Progenitor cell of endocrine pancreas (in vitro differentiated cells): ENCODE measurements at regions not wholly inside any gene's neighbourhood (a gene's known extent, or its start where the extent isn't known, plus 50 kb on each side); places are given as distances from the start of the nearest gene placed in this dataset.
"Not testable (repeated sequence)": the region's sequence is repeated elsewhere in the genome, so short reads cannot be mapped to it uniquely, and the experiment has no call there.

ENCODE experiments used
- DNase-seq: peaks from one replicate; pipeline ENCODE4 v3.0.0; 2021; ENCODE audit warnings: low spot score; ENCODE audit not compliant: unreplicated experiment
- H3K27ac Mint-ChIP-seq: 2 replicates; pipeline ENCODE4 v1.8.0; 2021; ENCODE audit warnings: mild to moderate bottlenecking, moderate library complexity, mixed read lengths
- H3K27me3 Mint-ChIP-seq: 2 replicates; pipeline ENCODE4 v1.8.0; 2021; ENCODE audit warnings: mixed read lengths
- H3K36me3 Mint-ChIP-seq: 2 replicates; pipeline ENCODE4 v1.8.0; 2022; ENCODE audit warnings: mixed read lengths; ENCODE audit not compliant: insufficient read depth
- H3K4me1 Mint-ChIP-seq: 2 replicates; pipeline ENCODE4 v1.8.0; 2021; ENCODE audit warnings: low read depth, mixed read lengths
- H3K4me3 Mint-ChIP-seq: 2 replicates; pipeline ENCODE4 v1.8.0; 2021; ENCODE audit warnings: low read depth, mild to moderate bottlenecking, moderate library complexity, mixed read lengths
- H3K9me3 Mint-ChIP-seq: 2 replicates; pipeline ENCODE4 v1.8.0; 2021; ENCODE audit warnings: low read depth, mixed read lengths
- TF ChIP-seq, protein P1 (sequence below): fragments of 200-600 bp; sonication (generic); IDR thresholded peaks from one replicate; pipeline ENCODE4 v1.5.0; 2021; ENCODE audit warnings: antibody characterized with exemption, mild to moderate bottlenecking; ENCODE audit not compliant: unreplicated experiment

DNA sequence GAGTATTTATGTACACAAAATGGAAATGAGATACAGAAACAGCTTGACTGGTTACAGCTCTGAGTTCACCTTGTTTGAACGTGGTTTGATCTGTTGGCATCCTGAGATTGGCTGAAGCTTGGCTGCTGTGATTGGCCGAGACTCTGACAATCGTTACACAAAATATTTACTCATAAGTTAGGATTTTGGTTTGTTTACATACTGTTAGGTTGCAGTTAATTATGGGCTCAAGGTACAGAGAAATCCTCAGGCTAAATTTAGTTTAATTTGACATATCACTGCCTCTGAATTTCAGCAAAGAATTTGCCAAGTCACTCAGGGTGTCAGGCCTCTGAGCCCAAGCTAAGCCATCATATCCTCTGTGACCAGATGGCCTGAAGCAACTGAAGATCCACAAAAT is 227.3 kb downstream of the COPRS start:
- Mint-ChIP-seq H3K27ac (no peak overlapping the region), H3K9me3 (peaks cover 10% of the 10 kb centered on the region)

DNA sequence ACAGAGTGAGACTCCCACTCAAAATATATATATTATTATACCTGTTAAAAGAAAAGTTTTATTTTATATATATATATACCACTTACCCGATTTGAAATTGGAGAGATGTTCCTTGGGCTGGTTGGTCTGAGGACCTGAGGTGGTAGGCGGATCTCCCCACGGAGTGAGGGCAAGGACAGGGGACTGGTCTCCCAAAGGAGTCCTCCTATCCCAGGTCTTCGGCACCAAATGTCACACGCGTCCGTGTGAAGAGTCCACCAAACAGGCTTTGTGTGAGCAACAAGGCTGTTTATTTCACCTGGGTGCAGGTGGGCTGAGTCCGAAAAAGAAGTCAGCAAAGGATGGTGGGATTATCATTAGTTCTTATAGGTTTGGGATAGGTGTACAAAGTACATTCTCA is 228.2 kb downstream of the COPRS start:
- not testable (repeated sequence) for H3K36me3 Mint-ChIP-seq, DNase-seq, H3K4me3 Mint-ChIP-seq, H3K27ac Mint-ChIP-seq, H3K4me1 Mint-ChIP-seq, H3K27me3 Mint-ChIP-seq
- peaks cover 16% of the 10 kb centered on the region for H3K9me3 Mint-ChIP-seq

More for the DNA sequence above, 227.3 kb downstream of the COPRS start:
- Mint-ChIP-seq H3K4me3 (no peak overlapping the region), H3K27me3 (no peaks in the 10 kb centered on the region), H3K36me3 (no peaks in the 10 kb centered on the region), H3K4me1 (no peaks in the 10 kb centered on the region)
- DNase-seq, result no peak
- TF ChIP-seq, protein P1, sequence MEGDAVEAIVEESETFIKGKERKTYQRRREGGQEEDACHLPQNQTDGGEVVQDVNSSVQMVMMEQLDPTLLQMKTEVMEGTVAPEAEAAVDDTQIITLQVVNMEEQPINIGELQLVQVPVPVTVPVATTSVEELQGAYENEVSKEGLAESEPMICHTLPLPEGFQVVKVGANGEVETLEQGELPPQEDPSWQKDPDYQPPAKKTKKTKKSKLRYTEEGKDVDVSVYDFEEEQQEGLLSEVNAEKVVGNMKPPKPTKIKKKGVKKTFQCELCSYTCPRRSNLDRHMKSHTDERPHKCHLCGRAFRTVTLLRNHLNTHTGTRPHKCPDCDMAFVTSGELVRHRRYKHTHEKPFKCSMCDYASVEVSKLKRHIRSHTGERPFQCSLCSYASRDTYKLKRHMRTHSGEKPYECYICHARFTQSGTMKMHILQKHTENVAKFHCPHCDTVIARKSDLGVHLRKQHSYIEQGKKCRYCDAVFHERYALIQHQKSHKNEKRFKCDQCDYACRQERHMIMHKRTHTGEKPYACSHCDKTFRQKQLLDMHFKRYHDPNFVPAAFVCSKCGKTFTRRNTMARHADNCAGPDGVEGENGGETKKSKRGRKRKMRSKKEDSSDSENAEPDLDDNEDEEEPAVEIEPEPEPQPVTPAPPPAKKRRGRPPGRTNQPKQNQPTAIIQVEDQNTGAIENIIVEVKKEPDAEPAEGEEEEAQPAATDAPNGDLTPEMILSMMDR, result no peak

DNA sequence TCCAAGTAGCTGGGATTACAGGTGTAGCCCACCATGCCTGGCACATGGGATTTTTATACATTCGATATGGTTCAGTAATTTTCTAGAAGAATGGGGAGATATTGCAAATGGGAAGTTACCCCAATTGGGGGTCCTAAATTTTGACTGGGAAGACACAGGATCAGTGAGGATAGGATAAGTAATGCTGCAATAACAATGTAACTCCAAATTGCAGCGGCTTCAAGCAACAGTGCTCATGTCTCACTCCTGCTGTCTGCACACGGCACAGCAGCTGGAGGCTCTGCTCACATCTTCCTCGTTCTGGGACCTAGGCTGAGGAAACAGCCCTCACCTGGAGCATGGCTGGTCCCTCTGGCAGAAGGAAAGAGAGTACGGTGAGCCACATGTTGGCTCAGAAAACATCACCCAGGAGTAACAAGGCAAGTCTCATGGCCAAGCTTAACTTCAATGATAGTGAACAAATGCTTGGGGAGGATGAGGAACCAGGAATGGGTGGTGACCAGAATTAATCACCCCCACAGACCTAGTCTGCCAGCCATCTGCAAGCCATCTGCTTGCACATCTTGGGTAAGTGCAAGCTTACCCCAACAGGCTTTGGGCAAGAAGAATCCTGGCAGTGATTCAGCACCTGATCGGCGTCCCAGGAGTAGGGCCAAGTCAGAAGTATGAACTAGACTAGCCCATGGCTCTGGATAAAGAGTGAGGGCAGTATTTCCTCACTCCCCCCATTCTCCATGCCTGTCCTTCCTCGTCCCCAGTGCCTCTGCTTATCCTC is 229.2 kb downstream of the COPRS start:
- TF ChIP-seq, protein P1, result no peak
- Mint-ChIP-seq H3K4me3 (no peak overlapping the region), H3K4me1 (no peaks in the 10 kb centered on the region), H3K27me3 (no peaks in the 10 kb centered on the region), H3K9me3 (peaks cover 22% of the 10 kb centered on the region), H3K36me3 (peaks cover 1% of the 10 kb centered on the region), H3K27ac (no peak overlapping the region)
- DNase-seq, result no peak

DNA sequence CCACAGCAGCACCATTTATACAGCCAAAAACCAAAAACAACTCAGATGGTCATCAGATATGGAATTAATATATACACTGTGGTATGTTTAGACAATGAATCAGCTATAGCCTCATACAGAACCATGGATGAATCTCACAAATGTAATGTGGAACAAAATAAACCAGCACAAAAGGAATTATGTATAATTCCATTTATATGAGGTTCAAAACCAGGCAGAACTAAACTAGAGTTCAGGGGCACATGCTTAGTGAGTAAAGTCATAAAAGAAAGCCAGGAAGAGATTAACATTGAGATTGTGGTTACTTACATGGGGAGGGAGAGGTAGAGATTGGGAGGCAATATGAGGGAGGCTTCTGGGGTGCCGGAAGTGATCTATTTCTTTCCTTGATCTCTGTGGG is 231.1 kb downstream of the COPRS start:
- H3K27me3 Mint-ChIP-seq, result no peaks in the 10 kb centered on the region
- H3K36me3 Mint-ChIP-seq, result peaks cover 5% of the 10 kb centered on the region
- H3K4me3 Mint-ChIP-seq, result no peak overlapping the region
- H3K9me3 Mint-ChIP-seq, result peaks cover 33% of the 10 kb centered on the region
- DNase-seq, result no peak
- no peak overlapping the region for H3K27ac Mint-ChIP-seq
- TF ChIP-seq, protein P1, result no peak
- H3K4me1 Mint-ChIP-seq, result no peaks in the 10 kb centered on the region

DNA sequence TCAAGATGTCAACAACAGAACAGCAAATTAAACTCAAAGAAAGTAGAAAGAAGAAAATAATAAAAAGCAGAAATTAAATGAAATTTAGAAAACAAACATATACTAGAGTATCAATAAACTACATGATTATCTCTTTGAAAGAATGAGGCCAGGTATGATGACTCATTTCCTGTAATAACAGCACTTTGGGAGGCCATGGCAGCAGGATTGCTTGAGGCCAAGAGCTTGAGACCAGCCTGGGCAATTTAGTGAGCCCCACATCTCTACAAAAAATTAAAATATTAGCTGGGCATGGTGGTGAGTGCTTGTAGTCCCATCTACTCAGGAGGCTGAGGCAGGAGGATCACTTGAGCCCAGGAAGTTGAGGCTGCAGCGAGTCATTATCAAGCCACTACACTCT is 232.5 kb downstream of the RAB11FIP4 start:
- TF ChIP-seq, protein P1, result no peak
- Mint-ChIP-seq H3K27me3 (no peaks in the 10 kb centered on the region), H3K4me1 (peaks cover 2% of the 10 kb centered on the region), H3K9me3 (peaks cover 34% of the 10 kb centered on the region), H3K4me3 (no peak overlapping the region), H3K36me3 (peaks cover 5% of the 10 kb centered on the region), H3K27ac (no peak overlapping the region)
- DNase-seq, result no peak

DNA sequence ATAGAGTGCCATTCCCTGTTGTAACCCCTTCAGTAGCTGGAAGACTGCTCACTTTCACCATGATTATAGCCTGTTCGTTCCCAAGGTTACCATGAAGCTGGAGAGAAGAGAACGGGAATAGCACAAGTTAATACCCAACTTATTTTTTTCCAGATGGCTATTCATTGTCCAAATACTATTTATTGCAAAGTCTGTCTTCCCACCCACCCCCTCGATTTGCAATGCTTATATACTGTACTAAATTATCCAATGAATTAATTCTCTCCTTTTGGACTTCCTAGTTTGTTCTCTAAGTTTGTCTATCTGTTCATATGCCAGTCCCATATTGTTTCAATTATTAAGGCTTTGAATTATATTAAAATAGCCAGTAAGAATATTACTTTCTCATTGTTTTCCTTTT is 231.0 kb downstream of the RAB11FIP4 start:
- TF ChIP-seq, protein P1, result no peak
- peaks cover 34% of the 10 kb centered on the region for H3K9me3 Mint-ChIP-seq
- H3K4me3 Mint-ChIP-seq, result no peak overlapping the region
- H3K27ac Mint-ChIP-seq, result no peak overlapping the region
- H3K36me3 Mint-ChIP-seq, result peaks cover 5% of the 10 kb centered on the region
- peaks cover 2% of the 10 kb centered on the region for H3K4me1 Mint-ChIP-seq
- no peaks in the 10 kb centered on the region for H3K27me3 Mint-ChIP-seq
- no peak for DNase-seq
